DOHH2 (cell line): ENCODE measurements at regions not wholly inside any gene's neighbourhood (a gene's known extent, or its start where the extent isn't known, plus 50 kb on each side); places are given as distances from the start of the nearest gene placed in this dataset.

ENCODE experiments used
- CTCF ChIP-seq: fragments of 200-600 bp; sonication (generic); IDR thresholded peaks from one replicate; pipeline ENCODE4 v1.5.1; 2014; ENCODE audit warnings: antibody characterized with exemption, mild to moderate bottlenecking, low read depth, low read length; ENCODE audit not compliant: poor library complexity, severe bottlenecking
- EZH2phosphoT487 ChIP-seq: fragments of 200-600 bp; sonication (generic); IDR thresholded peaks from 2 replicates; pipeline ENCODE4 v1.6.1; 2017; ENCODE audit warnings: borderline replicate concordance, mild to moderate bottlenecking, antibody characterized with exemption, low read length, moderate library complexity, mixed read lengths

- TF ChIP-seq CTCF: no peak
- no peak for TF ChIP-seq EZH2phosphoT487
Measured at GRCh38 chr3:15983232-15983631, 185.5 kb upstream of the ANKRD28 start.
